HG03280 (cell line): ENCODE measurements at regions not wholly inside any gene's neighbourhood (a gene's known extent, or its start where the extent isn't known, plus 50 kb on each side); places are given as distances from the start of the nearest gene placed in this dataset.

ENCODE experiments used
- ATAC-seq: cut with Tn5 transposase; IDR thresholded peaks from one replicate; pipeline ENCODE4 v1.9.1; 2021; ENCODE audit warnings: mild to moderate bottlenecking, moderate library complexity; ENCODE audit not compliant: unreplicated experiment

- no peak for ATAC-seq
These were observed 78.6 kb upstream of the PGRMC2 start for GRCh38 chr4:128366212-128366611.

GRCh38 chr4:128364565-128364964 lies 77.0 kb upstream of the PGRMC2 start:
- no peak for ATAC-seq

- ATAC-seq, result no peak
These were observed 76.4 kb upstream of the PGRMC2 start for GRCh38 chr4:128363966-128364365.

- no peak for ATAC-seq
These were observed 75.1 kb upstream of the PGRMC2 start for GRCh38 chr4:128362760-128363159.

GRCh38 chr4:128359422-128359821 lies 71.8 kb upstream of the PGRMC2 start:
- ATAC-seq, result no peak

- ATAC-seq, result no peak
These were observed 71.3 kb upstream of the PGRMC2 start for GRCh38 chr4:128358913-128359279.

- ATAC-seq, result no peak
These were observed 70.8 kb upstream of the PGRMC2 start for GRCh38 chr4:128358231-128358912.

- ATAC-seq, result no peak
These were observed 69.7 kb upstream of the PGRMC2 start for GRCh38 chr4:128357286-128357685.

- no peak for ATAC-seq
These were observed 67.7 kb upstream of the PGRMC2 start for GRCh38 chr4:128355305-128355704.

GRCh38 chr4:128354205-128354821 lies 66.7 kb upstream of the PGRMC2 start:
- no peak for ATAC-seq

GRCh38 chr4:128353791-128354190 lies 66.2 kb upstream of the PGRMC2 start:
- no peak for ATAC-seq

- ATAC-seq, result no peak
These were observed 63.9 kb upstream of the PGRMC2 start for GRCh38 chr4:128351502-128351901.

GRCh38 chr4:128350449-128351045 lies 62.9 kb upstream of the PGRMC2 start:
- ATAC-seq, result no peak

- no peak for ATAC-seq
These were observed 62.3 kb upstream of the PGRMC2 start for GRCh38 chr4:128349921-128350320.

GRCh38 chr4:128347930-128348660 lies 60.5 kb upstream of the PGRMC2 start:
- no peak for ATAC-seq

- no peak for ATAC-seq
These were observed 59.7 kb upstream of the PGRMC2 start for GRCh38 chr4:128347175-128347868.

- ATAC-seq, result no peak
These were observed 58.6 kb upstream of the PGRMC2 start for GRCh38 chr4:128346054-128346716.

GRCh38 chr4:128345650-128346049 lies 58.0 kb upstream of the PGRMC2 start:
- ATAC-seq, result no peak

GRCh38 chr4:128342762-128343161 lies 55.1 kb upstream of the PGRMC2 start:
- no peak for ATAC-seq

- no peak for ATAC-seq
These were observed 54.0 kb upstream of the PGRMC2 start for GRCh38 chr4:128341634-128342033.
